Muscle of leg (tissue), 3 donors: ENCODE measurements at regions not wholly inside any gene's neighbourhood (a gene's known extent, or its start where the extent isn't known, plus 50 kb on each side); places are given as distances from the start of the nearest gene placed in this dataset.

Experiments used
- DNase-seq: peaks from one replicate; pipeline ENCODE4 v3.0.0; 2013
- H3K27ac ChIP-seq: one replicate; pipeline ENCODE4 v1.5.1; 2013; ENCODE audit warnings: mild to moderate bottlenecking, low read length, control low read depth
- H3K27me3 ChIP-seq: one replicate; pipeline ENCODE4 v1.6.1; 2013; ENCODE audit warnings: low read length; ENCODE audit not compliant: control insufficient read depth, insufficient read depth
- H3K36me3 ChIP-seq: one replicate; pipeline ENCODE4 v1.6.1; 2013; ENCODE audit warnings: low read length; ENCODE audit not compliant: control insufficient read depth, insufficient read depth
- H3K4me1 ChIP-seq: one replicate; pipeline ENCODE4 v1.6.1; 2013; ENCODE audit warnings: low read length; ENCODE audit not compliant: control insufficient read depth, insufficient read depth
- H3K4me3 ChIP-seq: one replicate; pipeline ENCODE4 v1.5.1; 2013; ENCODE audit warnings: low read length, control low read depth
- H3K9me3 ChIP-seq: replicated peaks from 2 replicates; pipeline ENCODE4 v1.6.1; 2013; ENCODE audit warnings: low read depth, low read length; ENCODE audit not compliant: control insufficient read depth
- WGBS: methylation state at CpG from one replicate; pipeline ENCODE4 v1.1.5; 2013; ENCODE audit warnings: missing lambda C conversion rate; ENCODE audit not compliant: insufficient coverage; 5-methylcytosine and 5-hydroxymethylcytosine counted together

GRCh38 chr10:129004398-129004797 is 462.6 kb upstream of the MGMT start:
- H3K4me3 ChIP-seq: no peak overlapping the region
- H3K4me1 ChIP-seq: peaks cover 3% of the 10 kb centered on the region
- H3K27me3 ChIP-seq: no peaks in the 10 kb centered on the region
- 56% methylated on average over 7 of the region's 9 CpGs for WGBS
- no peaks in the 10 kb centered on the region for H3K36me3 ChIP-seq
- H3K27ac ChIP-seq: no peak overlapping the region
- no peak for DNase-seq
- H3K9me3 ChIP-seq: peaks cover 6% of the 10 kb centered on the region

GRCh38 chr10:129005080-129005479 is 462.0 kb upstream of the MGMT start:
- 50% methylated on average over 4 of the region's 8 CpGs for WGBS
- Histone ChIP-seq H3K4me1 (peaks cover 3% of the 10 kb centered on the region), H3K4me3 (no peak overlapping the region), H3K36me3 (no peaks in the 10 kb centered on the region), H3K27ac (no peak overlapping the region), H3K27me3 (no peaks in the 10 kb centered on the region), H3K9me3 (peaks cover 6% of the 10 kb centered on the region)
- DNase-seq: no peak

- WGBS: 79% methylated on average over 2 of the region's 3 CpGs
- H3K9me3 ChIP-seq: peaks cover 6% of the 10 kb centered on the region
- no peak overlapping the region for H3K4me3 ChIP-seq
- H3K36me3 ChIP-seq: no peaks in the 10 kb centered on the region
- H3K27ac ChIP-seq: no peak overlapping the region
- no peaks in the 10 kb centered on the region for H3K27me3 ChIP-seq
- no peak for DNase-seq
- peaks cover 3% of the 10 kb centered on the region for H3K4me1 ChIP-seq
These were observed 461.2 kb upstream of the MGMT start for GRCh38 chr10:129005804-129006203.

- Histone ChIP-seq H3K27me3 (no peaks in the 10 kb centered on the region), H3K4me1 (peaks cover 21% of the 10 kb centered on the region), H3K27ac (no peak overlapping the region), H3K36me3 (no peaks in the 10 kb centered on the region), H3K4me3 (no peak overlapping the region), H3K9me3 (no peaks in the 10 kb centered on the region)
- no peak for DNase-seq
- 79% methylated on average over 4 of the region's 6 CpGs for WGBS
These were observed 448.5 kb upstream of the MGMT start for GRCh38 chr10:129018511-129018910.

- Histone ChIP-seq H3K27ac (peak overlapping the region; percentile 95), H3K4me1 (peaks cover 37% of the 10 kb centered on the region), H3K9me3 (no peaks in the 10 kb centered on the region), H3K27me3 (no peaks in the 10 kb centered on the region), H3K4me3 (no peak overlapping the region), H3K36me3 (no peaks in the 10 kb centered on the region)
- DNase-seq: peak; percentile 80
- WGBS: no CpG with 5 or more reads among the region's 8 CpGs
These were observed 446.2 kb upstream of the MGMT start for GRCh38 chr10:129020651-129021330.

GRCh38 chr10:129021594-129022304 is 445.3 kb upstream of the MGMT start:
- Histone ChIP-seq H3K27ac (peak overlapping the region; percentile 95), H3K36me3 (no peaks in the 10 kb centered on the region), H3K27me3 (no peaks in the 10 kb centered on the region), H3K4me1 (peaks cover 45% of the 10 kb centered on the region), H3K9me3 (no peaks in the 10 kb centered on the region), H3K4me3 (no peak overlapping the region)
- peak; percentile 90 for DNase-seq
- 8% methylated on average over 11 of the region's 18 CpGs for WGBS

GRCh38 chr10:129023082-129023481 is 444.0 kb upstream of the MGMT start:
- no peaks in the 10 kb centered on the region for H3K27me3 ChIP-seq
- no peaks in the 10 kb centered on the region for H3K36me3 ChIP-seq
- peak overlapping the region; percentile 95 for H3K27ac ChIP-seq
- H3K9me3 ChIP-seq: no peaks in the 10 kb centered on the region
- 19% methylated on average over 3 of the region's 5 CpGs for WGBS
- H3K4me3 ChIP-seq: no peak overlapping the region
- H3K4me1 ChIP-seq: peaks cover 49% of the 10 kb centered on the region
- DNase-seq: peak; percentile 98

- Histone ChIP-seq H3K9me3 (no peaks in the 10 kb centered on the region), H3K4me3 (peak overlapping the region; percentile 1), H3K4me1 (peaks cover 54% of the 10 kb centered on the region), H3K27ac (peak overlapping the region; percentile 95), H3K27me3 (no peaks in the 10 kb centered on the region), H3K36me3 (no peaks in the 10 kb centered on the region)
- peak; percentile 65 for DNase-seq
- WGBS: 20% methylated on average over 1 of the region's 8 CpGs
These were observed 443.0 kb upstream of the MGMT start for GRCh38 chr10:129024046-129024445.

- DNase-seq: no peak
- WGBS: 38% methylated on average over 5 of the region's 10 CpGs
- H3K27ac ChIP-seq: peak overlapping the region; percentile 95
These were observed 441.3 kb upstream of the MGMT start for GRCh38 chr10:129025787-129026186.

GRCh38 chr10:129027906-129028305 is 439.1 kb upstream of the MGMT start:
- peak; percentile 79 for DNase-seq

More at GRCh38 chr10:129025787-129026186, 441.3 kb upstream of the MGMT start:
- Histone ChIP-seq H3K36me3 (no peaks in the 10 kb centered on the region), H3K9me3 (no peaks in the 10 kb centered on the region), H3K4me3 (no peak overlapping the region), H3K27me3 (no peaks in the 10 kb centered on the region), H3K4me1 (peaks cover 60% of the 10 kb centered on the region)

More at GRCh38 chr10:129027906-129028305, 439.1 kb upstream of the MGMT start:
- Histone ChIP-seq H3K4me1 (peaks cover 58% of the 10 kb centered on the region), H3K9me3 (no peaks in the 10 kb centered on the region), H3K27ac (peak overlapping the region; percentile 95), H3K27me3 (peaks cover 1% of the 10 kb centered on the region), H3K36me3 (no peaks in the 10 kb centered on the region), H3K4me3 (no peak overlapping the region)
- WGBS: no CpG with 5 or more reads among the region's 5 CpGs
